HepG2 (cell line): ENCODE measurements at regions not wholly inside any gene's neighbourhood (a gene's known extent, or its start where the extent isn't known, plus 50 kb on each side); places are given as distances from the start of the nearest gene placed in this dataset.
"Not testable (repeated sequence)": the region's sequence is repeated elsewhere in the genome, so short reads cannot be mapped to it uniquely, and the experiment has no call there.

Experiments
- ATAC-seq: fragments of 200-7000 bp; cut with Tn5 transposase; 3 replicates; pipeline ENCODE4 v1.9.1; 2020; ENCODE audit warnings: mild to moderate bottlenecking, moderate library complexity
- BruUV-seq: library from RNA; stranded (reverse); fragments of 400-500 nt; replicated peaks from 2 replicates; lab custom pipeline; 2021; lab: Mats Ljungman, UMichigan
- CTCF ChIA-PET: fragments of 300-600 bp; formaldehyde crosslinking; extraction: SDS; loops from one replicate; lab custom pipeline; 2021; ENCODE audit warnings: low total read pairs, inconsistent platforms, low intra/inter-chr PET ratio; lab: Yijun Ruan, JAX
- POLR2A ChIA-PET: fragments of 350-600 bp; sonication (Branson Sonifier 250); formaldehyde crosslinking; loops from one replicate; lab custom pipeline; 2020; ENCODE audit warnings: antibody characterized with exemption, inconsistent platforms; lab: Yijun Ruan, JAX
- DNase-seq: peaks from one replicate; pipeline ENCODE4 v3.0.0-alpha.2; 2015; ENCODE audit warnings: low spot score
- FAIRE-seq: peaks from 3 replicates; lab custom pipeline; 2011; peaks lifted over from hg19 to GRCh38; lab: Jason Lieb, UNC
- H2AFZ ChIP-seq: one replicate; pipeline ENCODE4 v1.6.1; 2011; ENCODE audit warnings: low read length, inconsistent platforms
- H3K27ac ChIP-seq: fragments of 300-600 bp; 3 replicates; pipeline ENCODE4 v1.8.0; 2011; ENCODE audit warnings: mixed run types, mild to moderate bottlenecking, mixed read lengths, low read length, inconsistent platforms; ENCODE audit not compliant: insufficient read depth; ENCODE audit errors: extremely low read length
- H3K27me3 ChIP-seq, 2 experiments: fragments of 200-600 bp in 1 of 2; 2 replicates in 1 of 2; 3 replicates in 1 of 2; pipeline versions ENCODE4 v1.6.0 to v1.8.0; 2011; ENCODE audit warnings: low read length in 2 of 2, mild to moderate bottlenecking in 2 of 2, moderate library complexity in 2 of 2, inconsistent platforms in 1 of 2; ENCODE audit not compliant: insufficient read depth in 2 of 2, control insufficient read depth in 1 of 2
- H3K36me3 ChIP-seq, 2 experiments: fragments of 200-600 bp in 1 of 2; replicated peaks in 1 of 2; 2 replicates in 1 of 2; 3 replicates in 1 of 2; pipeline versions ENCODE4 v1.5.1 to v1.8.0; 2011; ENCODE audit warnings: low read length in 2 of 2, inconsistent platforms in 1 of 2; ENCODE audit not compliant: insufficient read depth in 2 of 2, control insufficient read depth in 1 of 2
- H3K4me1 ChIP-seq: 2 replicates; pipeline ENCODE4 v1.5.1; 2012; ENCODE audit warnings: low read length, inconsistent platforms; ENCODE audit not compliant: insufficient read depth
- H3K4me2 ChIP-seq: 2 replicates; pipeline ENCODE4 v1.6.0; 2011; ENCODE audit warnings: low read depth, low read length, inconsistent platforms
- H3K4me3 ChIP-seq, 3 experiments: fragments of 200-600 bp in 1 of 3; sonication (generic), shearing (Covaris generic) in 1 of 3; replicated peaks in 1 of 3; 2 replicates each; pipeline ENCODE4 v1.5.1; 2011 to 2016; ENCODE audit warnings: low read length in 3 of 3, inconsistent platforms in 2 of 3, low read depth in 2 of 3, mild to moderate bottlenecking in 2 of 3, control low read depth in 1 of 3, mixed read lengths in 1 of 3; ENCODE audit not compliant: insufficient read depth in 1 of 3
- H3K79me2 ChIP-seq: one replicate; pipeline ENCODE4 v1.6.1; 2011; ENCODE audit warnings: low read length, inconsistent platforms; ENCODE audit not compliant: insufficient read depth
- H3K9ac ChIP-seq: 2 replicates; pipeline ENCODE4 v1.6.0; 2011; ENCODE audit warnings: mild to moderate bottlenecking, low read depth, low read length, inconsistent platforms; ENCODE audit not compliant: insufficient read depth
- H3K9me3 ChIP-seq: 2 replicates; pipeline ENCODE4 v1.5.1; 2012; ENCODE audit warnings: mild to moderate bottlenecking, low read length
- H4K20me1 ChIP-seq: 2 replicates; pipeline ENCODE4 v1.6.0; 2011; ENCODE audit warnings: inconsistent platforms, mild to moderate bottlenecking, low read length, moderate library complexity; ENCODE audit not compliant: insufficient read depth
- ATM ChIP-seq: fragments of 450-650 bp; IDR thresholded peaks from 2 replicates; pipeline ENCODE4 v1.7.1; 2017; ENCODE audit warnings: mild to moderate bottlenecking, borderline replicate concordance
- JUNB ChIP-seq: sonication (generic); formaldehyde crosslinking; IDR thresholded peaks from 2 replicates; pipeline ENCODE4 v1.8.0; 2022; ENCODE audit warnings: missing genetic modification reagents, mild to moderate bottlenecking, borderline replicate concordance
- MAFF ChIP-seq: IDR thresholded peaks from 2 replicates; pipeline ENCODE4 v1.6.1; 2011; ENCODE audit warnings: low read depth, low read length, improper control_type of control experiment
- NFIC ChIP-seq: IDR thresholded peaks from 2 replicates; pipeline ENCODE4 v1.6.1; 2012; ENCODE audit warnings: mild to moderate bottlenecking, low read length, inconsistent platforms
- TAF15 ChIP-seq: fragments of 200-400 bp; formaldehyde crosslinking; IDR thresholded peaks from one replicate; pipeline ENCODE4 v1.6.1; 2018; ENCODE audit warnings: mild to moderate bottlenecking, low read depth, low read length; ENCODE audit not compliant: poor library complexity, severe bottlenecking
- ZNF121 ChIP-seq: sonication (generic); formaldehyde crosslinking; IDR thresholded peaks from 2 replicates; pipeline ENCODE4 v1.5.0; 2020; ENCODE audit warnings: mild to moderate bottlenecking, missing genetic modification reagents
- ZNF441 ChIP-seq: sonication (generic); formaldehyde crosslinking; IDR thresholded peaks from 2 replicates; pipeline ENCODE4 v1.7.0; 2021; ENCODE audit warnings: missing genetic modification reagents, borderline replicate concordance
- WGBS: methylation state at CpG from one replicate; pipeline ENCODE4 v1.1.6; 2017; ENCODE audit warnings: low lambda C conversion rate; 5-methylcytosine and 5-hydroxymethylcytosine counted together
- in situ Hi-C: cut with HindIII; loops from 2 replicates; pipeline ENCODE4 v1.10.0; 2017; ENCODE audit warnings: low pct_unique_long_range_greater_than_20kb; ENCODE audit not compliant: extremely low pct_ligation_motif_present
- intact Hi-C: fragments of 100-400 bp; cut with micrococcal nuclease; formaldehyde crosslinking; loops from one replicate; pipeline ENCODE4 v1.10.0; 2022; ENCODE audit not compliant: unreplicated experiment
- TF ChIP-seq, protein P1 (sequence below): sonication (generic); formaldehyde crosslinking; IDR thresholded peaks from 2 replicates; pipeline ENCODE4 v1.4.0; 2020; ENCODE audit warnings: missing genetic modification reagents, borderline replicate concordance
- TF ChIP-seq, protein P2 (sequence below): IDR thresholded peaks from 2 replicates; pipeline ENCODE4 v1.6.1; 2016
- TF ChIP-seq, protein P3 (sequence below): sonication (generic); formaldehyde crosslinking; IDR thresholded peaks from 2 replicates; pipeline ENCODE4 v1.4.0; 2020; ENCODE audit warnings: missing genetic modification reagents

DNA sequence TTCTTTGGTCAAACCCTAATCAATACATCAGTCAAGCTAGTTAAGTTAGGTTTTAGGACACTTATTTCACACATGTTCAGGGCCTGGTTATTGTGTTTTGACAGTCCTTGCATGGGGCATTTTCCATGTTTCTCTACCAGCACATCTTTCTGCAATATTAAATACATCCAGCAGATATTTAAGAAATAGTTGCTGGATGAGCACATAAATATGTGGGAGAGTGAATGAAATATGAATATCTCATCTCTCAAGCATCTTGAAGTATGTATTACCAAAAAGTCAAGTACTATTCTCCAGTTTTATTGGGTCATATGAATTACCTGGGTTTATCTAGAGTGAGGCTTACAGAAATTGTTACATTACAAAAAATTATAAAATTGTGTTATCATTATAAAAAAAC lies 621.9 kb upstream of the GJE1 start (continued):
- TF ChIP-seq, protein P1, sequence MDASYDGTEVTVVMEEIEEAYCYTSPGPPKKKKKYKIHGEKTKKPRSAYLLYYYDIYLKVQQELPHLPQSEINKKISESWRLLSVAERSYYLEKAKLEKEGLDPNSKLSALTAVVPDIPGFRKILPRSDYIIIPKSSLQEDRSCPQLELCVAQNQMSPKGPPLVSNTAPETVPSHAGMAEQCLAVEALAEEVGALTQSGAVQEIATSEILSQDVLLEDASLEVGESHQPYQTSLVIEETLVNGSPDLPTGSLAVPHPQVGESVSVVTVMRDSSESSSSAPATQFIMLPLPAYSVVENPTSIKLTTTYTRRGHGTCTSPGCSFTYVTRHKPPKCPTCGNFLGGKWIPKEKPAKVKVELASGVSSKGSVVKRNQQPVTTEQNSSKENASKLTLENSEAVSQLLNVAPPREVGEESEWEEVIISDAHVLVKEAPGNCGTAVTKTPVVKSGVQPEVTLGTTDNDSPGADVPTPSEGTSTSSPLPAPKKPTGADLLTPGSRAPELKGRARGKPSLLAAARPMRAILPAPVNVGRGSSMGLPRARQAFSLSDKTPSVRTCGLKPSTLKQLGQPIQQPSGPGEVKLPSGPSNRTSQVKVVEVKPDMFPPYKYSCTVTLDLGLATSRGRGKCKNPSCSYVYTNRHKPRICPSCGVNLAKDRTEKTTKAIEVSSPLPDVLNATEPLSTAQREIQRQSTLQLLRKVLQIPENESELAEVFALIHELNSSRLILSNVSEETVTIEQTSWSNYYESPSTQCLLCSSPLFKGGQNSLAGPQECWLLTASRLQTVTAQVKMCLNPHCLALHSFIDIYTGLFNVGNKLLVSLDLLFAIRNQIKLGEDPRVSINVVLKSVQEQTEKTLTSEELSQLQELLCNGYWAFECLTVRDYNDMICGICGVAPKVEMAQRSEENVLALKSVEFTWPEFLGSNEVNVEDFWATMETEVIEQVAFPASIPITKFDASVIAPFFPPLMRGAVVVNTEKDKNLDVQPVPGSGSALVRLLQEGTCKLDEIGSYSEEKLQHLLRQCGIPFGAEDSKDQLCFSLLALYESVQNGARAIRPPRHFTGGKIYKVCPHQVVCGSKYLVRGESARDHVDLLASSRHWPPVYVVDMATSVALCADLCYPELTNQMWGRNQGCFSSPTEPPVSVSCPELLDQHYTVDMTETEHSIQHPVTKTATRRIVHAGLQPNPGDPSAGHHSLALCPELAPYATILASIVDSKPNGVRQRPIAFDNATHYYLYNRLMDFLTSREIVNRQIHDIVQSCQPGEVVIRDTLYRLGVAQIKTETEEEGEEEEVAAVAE (CRISPR knock-in tag): no peak
- TF ChIP-seq TAF15 (no peak), ZNF441 (no peak), NFIC (no peak), MAFF (no peak), ZNF121 (CRISPR knock-in tag) (no peak), JUNB (CRISPR knock-in tag) (no peak), ATM (no peak)
- TF ChIP-seq, protein P2, sequence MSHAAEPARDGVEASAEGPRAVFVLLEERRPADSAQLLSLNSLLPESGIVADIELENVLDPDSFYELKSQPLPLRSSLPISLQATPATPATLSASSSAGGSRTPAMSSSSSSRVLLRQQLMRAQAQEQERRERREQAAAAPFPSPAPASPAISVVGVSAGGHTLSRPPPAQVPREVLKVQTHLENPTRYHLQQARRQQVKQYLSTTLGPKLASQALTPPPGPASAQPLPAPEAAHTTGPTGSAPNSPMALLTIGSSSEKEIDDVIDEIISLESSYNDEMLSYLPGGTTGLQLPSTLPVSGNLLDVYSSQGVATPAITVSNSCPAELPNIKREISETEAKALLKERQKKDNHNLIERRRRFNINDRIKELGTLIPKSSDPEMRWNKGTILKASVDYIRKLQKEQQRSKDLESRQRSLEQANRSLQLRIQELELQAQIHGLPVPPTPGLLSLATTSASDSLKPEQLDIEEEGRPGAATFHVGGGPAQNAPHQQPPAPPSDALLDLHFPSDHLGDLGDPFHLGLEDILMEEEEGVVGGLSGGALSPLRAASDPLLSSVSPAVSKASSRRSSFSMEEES (CRISPR knock-in tag): no peak
- TF ChIP-seq, protein P3, sequence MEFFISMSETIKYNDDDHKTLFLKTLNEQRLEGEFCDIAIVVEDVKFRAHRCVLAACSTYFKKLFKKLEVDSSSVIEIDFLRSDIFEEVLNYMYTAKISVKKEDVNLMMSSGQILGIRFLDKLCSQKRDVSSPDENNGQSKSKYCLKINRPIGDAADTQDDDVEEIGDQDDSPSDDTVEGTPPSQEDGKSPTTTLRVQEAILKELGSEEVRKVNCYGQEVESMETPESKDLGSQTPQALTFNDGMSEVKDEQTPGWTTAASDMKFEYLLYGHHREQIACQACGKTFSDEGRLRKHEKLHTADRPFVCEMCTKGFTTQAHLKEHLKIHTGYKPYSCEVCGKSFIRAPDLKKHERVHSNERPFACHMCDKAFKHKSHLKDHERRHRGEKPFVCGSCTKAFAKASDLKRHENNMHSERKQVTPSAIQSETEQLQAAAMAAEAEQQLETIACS: no peak

DNA sequence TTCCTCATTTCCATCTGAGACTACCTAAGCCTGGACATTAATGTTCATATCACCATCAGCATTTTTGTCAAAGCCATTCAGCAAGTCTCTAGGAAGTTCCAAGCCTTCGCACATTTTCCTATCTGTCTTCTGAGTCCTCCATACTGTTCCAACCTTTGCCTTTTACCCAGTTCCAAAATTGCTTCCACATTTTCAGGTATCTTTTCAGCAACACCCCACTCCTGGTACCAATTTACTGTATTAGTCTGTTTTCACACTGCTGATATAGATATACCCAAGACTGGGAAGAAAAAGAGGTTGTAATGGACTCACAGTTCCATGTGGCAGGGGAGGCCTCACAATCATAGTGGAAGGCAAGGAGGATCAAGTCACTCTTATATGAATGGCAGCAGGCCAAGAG lies 626.7 kb upstream of the GJE1 start:
- BruUV-seq, H3K79me2 ChIP-seq, H4K20me1 ChIP-seq, H3K27me3 ChIP-seq, H3K27ac ChIP-seq, POLR2A ChIA-PET, H3K4me2 ChIP-seq, H3K4me3 ChIP-seq, CTCF ChIA-PET, FAIRE-seq, ATAC-seq, DNase-seq, H2AFZ ChIP-seq, in situ Hi-C loops, intact Hi-C loops, H3K9ac ChIP-seq, H3K36me3 ChIP-seq, H3K4me1 ChIP-seq: not testable (repeated sequence)
- peaks cover 38% of the 10 kb centered on the region for H3K9me3 ChIP-seq
- 18% methylated on average over 1 of the region's 1 CpG for WGBS
